Mesothelial cell of epicardium (in vitro differentiated cells): ENCODE measurements at regions not wholly inside any gene's neighbourhood (a gene's known extent, or its start where the extent isn't known, plus 50 kb on each side); places are given as distances from the start of the nearest gene placed in this dataset.
A peak's percentile ranks its signal among the peaks of the same experiment; 100 is the strongest.

Experiments used
- DNase-seq, 2 experiments: peaks; one replicate each; pipeline ENCODE4 v3.0.0; 2021; ENCODE audit warnings: low spot score in 2 of 2; ENCODE audit not compliant: unreplicated experiment in 2 of 2
- H3K27ac Mint-ChIP-seq: 2 replicates; pipeline ENCODE4 v1.8.0; 2021; ENCODE audit warnings: mixed read lengths
- H3K27me3 Mint-ChIP-seq: 2 replicates; pipeline ENCODE4 v1.8.0; 2021; ENCODE audit warnings: low read depth, mixed read lengths
- H3K36me3 Mint-ChIP-seq: 2 replicates; pipeline ENCODE4 v1.8.0; 2021; ENCODE audit warnings: mixed read lengths
- H3K4me1 Mint-ChIP-seq: 2 replicates; pipeline ENCODE4 v1.8.0; 2021; ENCODE audit warnings: mixed read lengths
- H3K4me3 Mint-ChIP-seq: 2 replicates; pipeline ENCODE4 v1.8.0; 2021; ENCODE audit warnings: mild to moderate bottlenecking, moderate library complexity, mixed read lengths
- H3K9me3 Mint-ChIP-seq: 2 replicates; pipeline ENCODE4 v1.8.0; 2021; ENCODE audit warnings: mixed read lengths
- TF ChIP-seq, protein P1 (sequence below): fragments of 200-600 bp; sonication (generic); IDR thresholded peaks from one replicate; pipeline ENCODE4 v1.5.0; 2021; ENCODE audit warnings: antibody characterized with exemption; ENCODE audit not compliant: unreplicated experiment

DNA sequence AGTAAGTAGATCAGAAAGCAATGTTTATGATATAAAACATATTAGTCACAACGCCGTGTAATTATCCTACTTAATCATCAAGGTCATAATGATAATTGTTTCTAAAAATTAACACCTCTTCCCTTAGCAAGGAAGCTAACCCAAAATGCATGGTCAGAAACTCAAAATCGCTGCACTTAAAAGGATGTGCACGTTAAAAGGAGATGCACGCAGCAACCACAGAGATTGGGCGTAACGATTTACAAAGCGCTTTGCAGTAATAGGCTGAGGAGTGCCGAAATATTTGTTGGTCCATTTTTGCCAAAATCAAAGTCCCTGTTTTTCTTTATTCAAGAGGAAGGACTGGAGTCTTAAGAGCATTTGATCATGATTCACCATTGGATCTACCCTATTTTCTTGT is 1077.2 kb downstream of the VRK1 start:
- no peak overlapping the region for H3K27ac Mint-ChIP-seq
- no peaks in the 10 kb centered on the region for H3K9me3 Mint-ChIP-seq
- no peak for DNase-seq
- H3K4me3 Mint-ChIP-seq: no peak overlapping the region
- H3K4me1 Mint-ChIP-seq: no peaks in the 10 kb centered on the region
- H3K36me3 Mint-ChIP-seq: no peaks in the 10 kb centered on the region
- H3K27me3 Mint-ChIP-seq: peaks cover 16% of the 10 kb centered on the region
- TF ChIP-seq, protein P1, sequence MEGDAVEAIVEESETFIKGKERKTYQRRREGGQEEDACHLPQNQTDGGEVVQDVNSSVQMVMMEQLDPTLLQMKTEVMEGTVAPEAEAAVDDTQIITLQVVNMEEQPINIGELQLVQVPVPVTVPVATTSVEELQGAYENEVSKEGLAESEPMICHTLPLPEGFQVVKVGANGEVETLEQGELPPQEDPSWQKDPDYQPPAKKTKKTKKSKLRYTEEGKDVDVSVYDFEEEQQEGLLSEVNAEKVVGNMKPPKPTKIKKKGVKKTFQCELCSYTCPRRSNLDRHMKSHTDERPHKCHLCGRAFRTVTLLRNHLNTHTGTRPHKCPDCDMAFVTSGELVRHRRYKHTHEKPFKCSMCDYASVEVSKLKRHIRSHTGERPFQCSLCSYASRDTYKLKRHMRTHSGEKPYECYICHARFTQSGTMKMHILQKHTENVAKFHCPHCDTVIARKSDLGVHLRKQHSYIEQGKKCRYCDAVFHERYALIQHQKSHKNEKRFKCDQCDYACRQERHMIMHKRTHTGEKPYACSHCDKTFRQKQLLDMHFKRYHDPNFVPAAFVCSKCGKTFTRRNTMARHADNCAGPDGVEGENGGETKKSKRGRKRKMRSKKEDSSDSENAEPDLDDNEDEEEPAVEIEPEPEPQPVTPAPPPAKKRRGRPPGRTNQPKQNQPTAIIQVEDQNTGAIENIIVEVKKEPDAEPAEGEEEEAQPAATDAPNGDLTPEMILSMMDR: no peak

DNA sequence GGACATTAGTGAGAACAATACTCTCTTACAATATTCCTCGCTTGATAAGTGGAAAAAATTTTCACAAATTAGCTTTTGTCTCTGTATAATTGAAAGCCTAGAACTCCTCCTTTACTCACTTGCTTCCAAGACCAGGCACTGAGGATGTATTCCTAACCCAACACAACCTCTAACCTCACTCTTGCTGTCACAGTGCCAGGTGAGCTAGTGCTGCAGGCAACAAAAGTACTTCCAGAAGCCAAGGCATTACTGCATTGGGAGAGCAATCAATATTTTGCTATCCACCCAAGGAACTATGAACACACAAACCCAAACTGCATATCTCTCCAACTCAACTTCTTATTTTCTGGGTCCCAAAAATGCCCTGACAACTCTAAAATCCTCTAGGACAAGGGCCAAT is 1081.0 kb downstream of the VRK1 start:
- peaks cover 4% of the 10 kb centered on the region for H3K9me3 Mint-ChIP-seq
- no peaks in the 10 kb centered on the region for H3K4me1 Mint-ChIP-seq
- H3K36me3 Mint-ChIP-seq: no peaks in the 10 kb centered on the region
- no peak overlapping the region for H3K27ac Mint-ChIP-seq
- DNase-seq: no peak
- H3K4me3 Mint-ChIP-seq: no peak overlapping the region
- TF ChIP-seq, protein P1: no peak
- peaks cover 17% of the 10 kb centered on the region for H3K27me3 Mint-ChIP-seq

DNA sequence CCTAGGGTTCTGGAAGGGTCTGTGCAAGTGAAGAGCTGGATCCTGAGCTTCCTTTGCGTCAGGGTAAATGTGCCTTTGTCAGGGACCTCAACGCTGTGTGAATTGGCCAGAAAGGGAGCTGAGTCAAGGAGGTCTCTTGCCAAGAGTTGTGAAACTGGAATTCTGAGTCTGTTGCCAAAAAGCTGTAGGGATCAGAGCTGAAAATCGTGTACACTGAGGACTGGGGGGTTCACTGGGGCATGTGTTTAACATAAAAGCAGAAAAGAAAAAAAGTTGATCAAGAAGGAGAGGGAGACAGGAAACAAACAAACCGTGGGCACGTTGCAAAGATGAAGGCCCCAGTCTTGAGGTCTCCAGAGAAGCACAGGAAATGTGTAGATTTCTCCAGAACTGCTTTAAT is 1081.5 kb downstream of the VRK1 start:
- peak overlapping the region; percentile 9 for H3K27ac Mint-ChIP-seq
- no peak for DNase-seq
- H3K27me3 Mint-ChIP-seq: peaks cover 16% of the 10 kb centered on the region
- H3K4me3 Mint-ChIP-seq: no peak overlapping the region
- no peaks in the 10 kb centered on the region for H3K36me3 Mint-ChIP-seq
- peaks cover 1% of the 10 kb centered on the region for H3K4me1 Mint-ChIP-seq
- peaks cover 4% of the 10 kb centered on the region for H3K9me3 Mint-ChIP-seq
- TF ChIP-seq, protein P1: no peak

DNA sequence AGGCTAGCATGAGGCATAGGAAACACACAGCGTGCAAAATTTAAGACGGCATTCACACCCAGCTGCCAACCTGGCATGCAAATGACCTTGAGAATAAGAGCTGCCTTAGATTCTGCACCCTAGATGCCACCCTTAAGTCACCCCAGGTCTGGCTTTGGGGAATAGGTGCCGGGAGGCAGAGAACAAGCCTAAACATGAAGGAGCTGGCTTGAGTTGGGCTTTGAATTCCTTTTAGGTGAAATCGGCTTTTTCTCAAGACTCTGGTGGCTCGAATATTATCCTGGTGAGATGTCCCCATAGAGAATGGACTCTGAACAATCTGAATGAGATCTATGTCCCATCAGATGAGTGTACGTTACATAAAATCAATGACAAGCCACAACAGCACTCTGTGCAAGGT is 1090.5 kb downstream of the VRK1 start:
- no peak overlapping the region for H3K4me3 Mint-ChIP-seq
- H3K27me3 Mint-ChIP-seq: no peaks in the 10 kb centered on the region
- H3K4me1 Mint-ChIP-seq: peaks cover 25% of the 10 kb centered on the region
- TF ChIP-seq, protein P1: no peak
- DNase-seq: no peak
- H3K27ac Mint-ChIP-seq: no peak overlapping the region
- no peaks in the 10 kb centered on the region for H3K36me3 Mint-ChIP-seq
- no peaks in the 10 kb centered on the region for H3K9me3 Mint-ChIP-seq

DNA sequence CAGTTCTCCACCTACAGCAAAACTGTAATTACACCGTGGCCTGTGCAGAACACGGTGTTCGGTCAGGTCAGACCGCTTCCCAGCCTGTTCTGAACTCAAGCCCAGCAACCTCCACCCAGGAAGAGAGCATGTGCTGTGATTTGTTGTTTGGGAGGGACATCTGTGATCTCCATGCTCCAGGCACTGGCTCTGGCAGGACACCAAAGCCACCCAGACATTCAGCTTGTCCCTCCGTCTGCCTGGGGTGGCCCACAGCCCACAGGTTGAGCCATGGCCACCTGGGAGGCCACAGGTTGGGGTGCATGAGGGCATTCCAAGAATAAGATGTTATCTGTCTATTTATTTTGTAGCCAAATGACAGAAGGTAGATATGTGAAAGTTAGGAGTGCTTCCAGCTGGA is 1091.1 kb downstream of the VRK1 start:
- no peaks in the 10 kb centered on the region for H3K36me3 Mint-ChIP-seq
- H3K27ac Mint-ChIP-seq: no peak overlapping the region
- H3K27me3 Mint-ChIP-seq: no peaks in the 10 kb centered on the region
- no peaks in the 10 kb centered on the region for H3K9me3 Mint-ChIP-seq
- H3K4me1 Mint-ChIP-seq: peaks cover 25% of the 10 kb centered on the region
- H3K4me3 Mint-ChIP-seq: no peak overlapping the region
- TF ChIP-seq, protein P1: no peak
- DNase-seq: no peak

DNA sequence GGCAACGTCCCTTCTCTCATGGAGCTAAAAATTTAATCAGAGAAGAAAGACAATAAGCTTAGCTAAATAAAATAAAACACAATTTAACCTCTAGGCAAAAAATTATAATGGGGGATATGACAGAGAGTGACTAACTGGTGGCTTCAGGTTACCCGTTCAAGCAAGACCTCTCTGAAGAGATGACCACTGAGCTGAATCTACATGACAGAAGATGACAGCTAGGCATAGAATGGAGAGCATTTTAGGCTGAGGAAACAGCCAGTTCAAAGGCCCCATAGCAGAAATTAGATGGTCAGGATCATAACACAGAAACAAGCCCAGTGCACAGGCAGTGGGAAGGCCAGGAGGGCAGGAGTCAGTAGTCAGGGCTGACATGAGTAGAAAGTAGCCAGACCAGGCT is 1094.3 kb downstream of the VRK1 start:
- TF ChIP-seq, protein P1: no peak
- Mint-ChIP-seq H3K4me1 (peaks cover 10% of the 10 kb centered on the region), H3K27me3 (no peaks in the 10 kb centered on the region), H3K36me3 (no peaks in the 10 kb centered on the region), H3K9me3 (no peaks in the 10 kb centered on the region), H3K27ac (no peak overlapping the region), H3K4me3 (no peak overlapping the region)
- DNase-seq: no peak
